NT2/D1 (cell line): ENCODE measurements at regions not wholly inside any gene's neighbourhood (a gene's known extent, or its start where the extent isn't known, plus 50 kb on each side); places are given as distances from the start of the nearest gene placed in this dataset.

Experiments
- YY1 ChIP-seq: IDR thresholded peaks from 2 replicates; pipeline ENCODE4 v1.6.1; 2011; ENCODE audit not compliant: insufficient read length, insufficient read depth
- ZNF274 ChIP-seq: IDR thresholded peaks from 2 replicates; pipeline ENCODE4 v1.6.1; 2011; ENCODE audit warnings: mild to moderate bottlenecking, low read depth, low read length

DNA sequence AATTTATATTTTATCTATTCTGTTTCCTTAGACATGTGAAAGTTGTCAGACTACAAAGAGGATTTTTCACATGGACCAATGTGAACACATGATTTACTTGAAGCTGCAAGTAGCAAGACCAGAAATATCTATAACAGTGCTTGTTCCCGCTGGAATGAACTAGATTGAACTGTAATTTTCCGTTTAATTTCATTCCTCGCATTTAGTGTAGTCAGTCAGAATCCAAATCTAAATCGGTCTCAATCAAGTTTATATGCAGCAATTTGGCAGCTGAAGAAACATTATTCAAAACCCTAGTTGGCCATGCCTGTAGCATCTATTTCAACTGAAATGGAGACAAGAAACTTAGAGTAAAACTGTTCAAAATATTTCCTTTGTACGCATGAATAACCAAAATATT is 570.7 kb upstream of the SLITRK5 start:
- no peak for TF ChIP-seq ZNF274
- no peak for TF ChIP-seq YY1
